ENCODE measurements at regions not wholly inside any gene's neighbourhood (a gene's known extent, or its start where the extent isn't known, plus 50 kb on each side); places are given as distances from the start of the nearest gene placed in this dataset.

GRCh38 chr20:40449144-40449690 lies 239.8 kb downstream of the MAFB start:
- DNase-seq (ENCODE audit: low spot score): no peak

GRCh38 chr20:40446888-40447287 lies 242.1 kb downstream of the MAFB start:
- DNase-seq (ENCODE audit: low spot score): no peak

- DNase-seq (ENCODE audit: low spot score): no peak
Measured at GRCh38 chr20:40444516-40444915, 244.5 kb downstream of the MAFB start.

GRCh38 chr20:40443753-40444152 lies 245.3 kb downstream of the MAFB start:
- DNase-seq (ENCODE audit: low spot score): no peak

GRCh38 chr20:40442181-40442963 lies 246.7 kb downstream of the MAFB start:
- DNase-seq (ENCODE audit: low spot score): peak; percentile 24

- DNase-seq (ENCODE audit: low spot score): no peak
Measured at GRCh38 chr20:40441771-40442170, 247.3 kb downstream of the MAFB start.

- no peak for DNase-seq (ENCODE audit: low spot score)
Measured at GRCh38 chr20:40438161-40438830, 250.7 kb downstream of the MAFB start.

GRCh38 chr20:40436011-40436410 lies 253.0 kb downstream of the MAFB start:
- no peak for DNase-seq (ENCODE audit: low spot score)

- no peak for DNase-seq (ENCODE audit: low spot score)
Measured at GRCh38 chr20:40435146-40435895, 253.7 kb downstream of the MAFB start.

GRCh38 chr20:40434122-40434521 lies 254.9 kb downstream of the MAFB start:
- DNase-seq (ENCODE audit: low spot score): no peak

GRCh38 chr20:40433341-40433861 lies 255.6 kb downstream of the MAFB start:
- no peak for DNase-seq (ENCODE audit: low spot score)

GRCh38 chr20:40431611-40432010 lies 257.4 kb downstream of the MAFB start:
- DNase-seq (ENCODE audit: low spot score): peak; percentile 19

GRCh38 chr20:40431112-40431511 lies 257.9 kb downstream of the MAFB start:
- no peak for DNase-seq (ENCODE audit: low spot score)

GRCh38 chr20:40427026-40427425 lies 262.0 kb downstream of the MAFB start:
- no peak for DNase-seq (ENCODE audit: low spot score)

- DNase-seq (ENCODE audit: low spot score): no peak
Measured at GRCh38 chr20:40424695-40425094, 264.3 kb downstream of the MAFB start.

GRCh38 chr20:40422656-40423055 lies 266.4 kb downstream of the MAFB start:
- no peak for DNase-seq (ENCODE audit: low spot score)

- no peak for DNase-seq (ENCODE audit: low spot score)
Measured at GRCh38 chr20:40416274-40416673, 272.8 kb downstream of the MAFB start.

- no peak for DNase-seq (ENCODE audit: low spot score)
Measured at GRCh38 chr20:40414843-40415615, 274.0 kb downstream of the MAFB start.

GRCh38 chr20:40410028-40410427 lies 279.0 kb downstream of the MAFB start:
- DNase-seq (ENCODE audit: low spot score): no peak

- DNase-seq (ENCODE audit: low spot score): no peak
Measured at GRCh38 chr20:40397467-40397866, 291.6 kb downstream of the MAFB start.

All from H4 (cell line).